Lower leg skin (tissue), 4 donors: ENCODE measurements at regions not wholly inside any gene's neighbourhood (a gene's known extent, or its start where the extent isn't known, plus 50 kb on each side); places are given as distances from the start of the nearest gene placed in this dataset.
A peak's percentile ranks its signal among the peaks of the same experiment; 100 is the strongest.

Source experiments
- DNase-seq, 2 donors: peaks; one replicate each; pipeline ENCODE4 v3.0.0-alpha.2; 2019; ENCODE audit warnings: low spot score in 2 of 2
- H3K4me3 ChIP-seq: fragments of 200-600 bp; sonication (generic); 2 replicates; pipeline ENCODE4 v1.5.1; 2017; ENCODE audit warnings: mild to moderate bottlenecking, low read depth; ENCODE audit not compliant: poor library complexity, severe bottlenecking
- CTCF ChIP-seq, 3 donors: fragments of 450-650 bp; IDR thresholded peaks; one replicate each; pipeline ENCODE4 v1.5.1; 2016; ENCODE audit warnings: antibody characterized with exemption in 3 of 3, mild to moderate bottlenecking in 3 of 3, moderate library complexity in 2 of 3
- POLR2A ChIP-seq, 2 donors: fragments of 450-650 bp; IDR thresholded peaks; one replicate each; pipeline ENCODE4 v1.6.1; 2016 to 2017; ENCODE audit warnings: antibody characterized with exemption in 2 of 2, mild to moderate bottlenecking in 1 of 2, moderate library complexity in 1 of 2
- WGBS, 2 donors: methylation state at CpG; one replicate each; pipeline ENCODE4 v1.1.5; 2018; 5-methylcytosine and 5-hydroxymethylcytosine counted together
- intact Hi-C: fragments of 100-400 bp; cut with DNase I; formaldehyde crosslinking; loops from one replicate; pipeline ENCODE4 v1.15.0; 2023; ENCODE audit warnings: low total_unique reads

- no peak overlapping the region for H3K4me3 ChIP-seq
- peak in 1 of 2 donors; percentile 77 for DNase-seq
- intact Hi-C loops = no loop called here
- 22 to 41% methylated on average over 3 of the region's 3 CpGs for WGBS, 2 donors
- TF ChIP-seq POLR2A (IDR thresholded peaks at IDR 0.05) = no peak
- no peak for TF ChIP-seq CTCF (IDR thresholded peaks at IDR 0.05)
These were observed 65.2 kb upstream of the PDZRN4 start for GRCh38 chr12:41122894-41123293.

DNA sequence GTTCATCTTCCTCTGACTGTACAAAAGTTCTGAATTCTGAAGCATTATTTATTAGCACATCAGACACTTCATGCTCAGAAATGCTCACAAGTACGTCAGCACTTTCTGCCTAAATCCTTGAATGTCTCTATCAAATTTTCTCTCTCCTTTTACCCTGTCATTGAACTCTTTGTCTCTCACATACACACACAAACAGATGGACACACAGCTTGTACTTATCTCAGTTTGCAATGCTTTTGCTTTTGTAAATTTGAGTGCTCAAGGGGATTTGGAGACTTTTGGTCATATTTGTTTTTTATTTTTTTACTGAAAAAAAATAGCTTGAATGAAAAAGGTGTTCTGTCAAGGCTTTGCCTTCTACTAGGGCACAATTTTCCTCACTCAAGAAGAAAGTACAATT lies 64.2 kb upstream of the PDZRN4 start:
- no peak for DNase-seq
- H3K4me3 ChIP-seq = no peak overlapping the region
- WGBS, 2 donors = 59 to 76% methylated on average over 1 of the region's 1 CpG
- intact Hi-C loops = no loop called here
- TF ChIP-seq POLR2A (IDR thresholded peaks at IDR 0.05) (no peak), CTCF (IDR thresholded peaks at IDR 0.05) (no peak)
